ENCODE measurements at regions not wholly inside any gene's neighbourhood (a gene's known extent, or its start where the extent isn't known, plus 50 kb on each side); places are given as distances from the start of the nearest gene placed in this dataset.
"Not testable (repeated sequence)": the region's sequence is repeated elsewhere in the genome, so short reads cannot be mapped to it uniquely, and the experiment has no call there.

DNA sequence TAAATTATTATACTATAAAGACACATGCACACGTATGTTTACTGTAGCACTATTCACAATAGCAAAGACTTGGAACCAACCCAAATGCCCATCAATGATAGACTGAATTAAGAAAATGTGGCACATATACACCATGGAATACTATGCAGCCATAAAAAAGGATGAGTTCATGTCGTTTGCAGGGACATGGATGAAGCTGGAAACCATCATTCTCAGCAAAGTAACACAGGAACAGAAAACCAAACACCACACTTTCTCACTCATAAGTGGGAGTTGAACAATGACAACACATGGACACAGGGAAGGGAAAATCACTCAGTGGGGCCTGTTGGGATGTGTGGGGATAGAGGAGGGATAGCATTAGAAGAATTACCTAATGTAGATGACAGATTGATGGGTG, 163.0 kb downstream of the CCDC71L start:
- Mint-ChIP-seq H3K4me1 (ENCODE audit: low read depth) (peaks cover 11% of the 10 kb centered on the region), H3K9me3 (peaks cover 20% of the 10 kb centered on the region)
- H3K27me3 Mint-ChIP-seq (ENCODE audit: insufficient read depth); intact Hi-C loops (cut with micrococcal nuclease); H3K27ac Mint-ChIP-seq; DNase-seq (ENCODE audit: low spot score); H3K4me3 Mint-ChIP-seq; H3K36me3 Mint-ChIP-seq (ENCODE audit: low read depth): not testable (repeated sequence)

DNA sequence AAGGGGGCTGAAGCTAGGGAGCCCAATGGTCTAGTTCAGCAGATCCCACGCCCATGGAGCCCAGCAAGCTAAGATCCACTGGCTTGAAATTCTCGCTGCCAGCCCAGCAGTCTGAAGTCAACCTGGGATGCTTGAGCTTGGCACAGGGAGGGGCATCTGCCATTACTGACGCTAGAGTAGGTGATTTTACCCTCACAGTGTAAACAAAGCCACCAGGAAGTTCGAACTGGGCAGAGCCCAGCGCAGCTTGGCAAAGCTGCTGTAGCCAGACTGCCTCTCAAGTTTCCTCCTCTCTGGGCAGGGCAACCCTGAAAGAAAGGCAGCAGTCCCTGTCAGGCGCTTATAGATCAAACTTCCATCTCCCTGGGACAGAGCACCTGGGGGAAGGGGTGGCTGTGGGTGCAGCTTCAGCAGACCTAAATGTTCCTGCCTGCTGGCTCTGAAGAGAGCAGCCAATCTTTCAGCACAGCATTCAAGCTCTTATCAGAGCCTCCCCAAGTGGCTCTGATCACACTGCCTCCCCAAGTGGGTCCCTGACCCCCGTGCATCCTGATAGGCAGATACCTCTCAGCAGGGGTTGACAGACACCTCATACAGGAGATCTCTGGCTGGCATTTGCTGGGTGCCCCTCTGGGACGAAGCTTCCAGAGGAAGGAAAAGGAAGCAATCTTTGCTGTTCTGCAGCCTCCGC, 167.8 kb downstream of the CCDC71L start:
- no peaks in the 10 kb centered on the region for H3K36me3 Mint-ChIP-seq (ENCODE audit: low read depth)
- no peak overlapping the region for H3K4me3 Mint-ChIP-seq
- peaks cover 29% of the 10 kb centered on the region for H3K9me3 Mint-ChIP-seq
- H3K27ac Mint-ChIP-seq: no peak overlapping the region
- peaks cover 3% of the 10 kb centered on the region for H3K27me3 Mint-ChIP-seq (ENCODE audit: insufficient read depth)
- no peaks in the 10 kb centered on the region for H3K4me1 Mint-ChIP-seq (ENCODE audit: low read depth)
- intact Hi-C loops (cut with micrococcal nuclease): no loop called here
- no peak for DNase-seq (ENCODE audit: low spot score)

DNA sequence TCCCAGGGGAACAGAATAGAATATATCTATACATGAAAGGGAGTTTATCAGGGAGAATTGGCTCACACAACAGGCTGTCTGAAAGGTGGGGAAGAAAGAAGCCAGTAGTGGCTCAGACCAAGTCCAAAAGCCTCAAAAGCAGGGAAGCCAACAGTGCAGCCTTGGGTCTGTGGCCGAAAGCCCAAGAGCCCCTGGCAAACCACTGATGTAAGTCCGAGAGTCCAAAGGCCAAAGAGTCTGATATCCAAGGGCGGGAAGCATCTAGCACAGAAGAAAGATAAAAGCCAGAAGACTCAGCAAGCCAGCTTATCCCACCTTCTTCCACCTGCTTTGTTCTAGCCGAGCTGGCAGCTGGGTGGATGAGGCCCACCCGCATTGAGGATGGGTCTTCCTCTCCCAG, 172.5 kb downstream of the CCDC71L start:
- Mint-ChIP-seq H3K9me3 (peaks cover 9% of the 10 kb centered on the region), H3K36me3 (ENCODE audit: low read depth) (no peaks in the 10 kb centered on the region), H3K4me3 (no peak overlapping the region), H3K27ac (no peak overlapping the region), H3K27me3 (ENCODE audit: insufficient read depth) (no peaks in the 10 kb centered on the region), H3K4me1 (ENCODE audit: low read depth) (peaks cover 25% of the 10 kb centered on the region)
- no peak for DNase-seq (ENCODE audit: low spot score)
- intact Hi-C loops (cut with micrococcal nuclease): loop anchor here (5.0 kb wide), 1 partner anchor 681 kb away; no protein-coding TSS in a partner anchor

DNA sequence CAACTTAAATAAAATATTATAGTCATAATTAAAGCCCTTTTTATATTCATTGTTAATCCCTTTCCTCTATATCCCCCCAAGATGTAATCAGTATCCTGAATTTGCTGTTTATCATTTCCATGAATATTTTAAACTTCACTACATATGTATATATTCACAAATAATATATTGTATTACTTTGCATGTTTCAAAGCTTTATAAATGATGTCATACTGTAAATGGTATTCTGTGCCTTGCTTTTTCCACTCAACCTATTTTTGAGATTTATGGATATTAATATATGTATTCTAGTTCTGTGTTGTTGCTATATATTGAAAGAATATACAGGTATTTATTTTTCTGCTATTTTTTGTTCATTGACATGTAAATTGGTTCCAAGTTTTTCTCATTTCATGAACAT, 173.1 kb downstream of the CCDC71L start:
- DNase-seq (ENCODE audit: low spot score): no peak
- Mint-ChIP-seq H3K4me1 (ENCODE audit: low read depth) (peaks cover 26% of the 10 kb centered on the region), H3K9me3 (peaks cover 9% of the 10 kb centered on the region), H3K36me3 (ENCODE audit: low read depth) (no peaks in the 10 kb centered on the region), H3K4me3 (no peak overlapping the region), H3K27ac (no peak overlapping the region), H3K27me3 (ENCODE audit: insufficient read depth) (no peaks in the 10 kb centered on the region)
- intact Hi-C loops (cut with micrococcal nuclease): loop anchor here (5.0 kb wide), 1 partner anchor 681 kb away; no protein-coding TSS in a partner anchor

DNA sequence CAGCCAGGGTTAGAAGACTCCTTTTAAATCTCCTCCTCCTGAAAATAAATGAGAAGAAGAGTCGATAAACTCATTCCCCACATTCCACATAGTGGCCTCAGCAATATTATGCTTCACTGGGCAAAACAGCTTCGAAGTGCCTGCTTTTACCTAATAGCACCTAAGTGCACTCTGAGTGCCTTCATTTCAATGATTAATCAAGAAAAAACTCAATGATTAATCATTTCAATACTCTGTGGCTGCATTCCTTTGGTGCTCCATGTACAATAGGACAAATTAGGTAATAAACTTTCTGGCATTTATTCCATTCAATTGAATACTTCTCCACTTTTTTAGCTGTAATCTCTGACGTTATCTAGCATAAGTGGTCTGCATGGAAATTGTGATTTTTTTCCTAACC, 174.6 kb downstream of the CCDC71L start:
- intact Hi-C loops (cut with micrococcal nuclease): loop anchor here (5.0 kb wide), 1 partner anchor 679 kb away; no protein-coding TSS in a partner anchor
- H3K4me3 Mint-ChIP-seq: no peak overlapping the region
- peaks cover 3% of the 10 kb centered on the region for H3K36me3 Mint-ChIP-seq (ENCODE audit: low read depth)
- no peak overlapping the region for H3K27ac Mint-ChIP-seq
- H3K27me3 Mint-ChIP-seq (ENCODE audit: insufficient read depth): no peaks in the 10 kb centered on the region
- DNase-seq (ENCODE audit: low spot score): no peak
- peaks cover 9% of the 10 kb centered on the region for H3K9me3 Mint-ChIP-seq
- H3K4me1 Mint-ChIP-seq (ENCODE audit: low read depth): peaks cover 32% of the 10 kb centered on the region

DNA sequence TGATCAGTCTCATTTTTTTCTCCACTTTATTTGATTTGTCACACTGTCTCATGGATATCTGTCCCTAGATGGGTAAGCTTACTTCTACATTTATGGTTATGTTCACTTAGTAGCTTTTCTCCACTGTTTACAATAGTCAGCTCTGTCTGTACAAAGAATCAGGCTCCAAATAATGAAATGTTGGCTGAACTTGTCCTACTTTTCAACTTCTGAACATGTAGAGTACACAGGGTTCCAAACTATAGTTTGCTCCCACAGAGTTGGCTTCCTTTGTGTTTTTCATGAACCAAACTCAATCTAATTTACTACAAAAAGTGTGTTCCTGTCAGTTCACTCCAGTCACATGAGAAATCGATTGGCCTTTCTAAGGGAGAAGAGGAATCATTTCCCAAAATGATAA, 175.0 kb downstream of the CCDC71L start:
- Mint-ChIP-seq H3K4me1 (ENCODE audit: low read depth) (peaks cover 33% of the 10 kb centered on the region), H3K36me3 (ENCODE audit: low read depth) (peaks cover 3% of the 10 kb centered on the region), H3K27ac (no peak overlapping the region), H3K27me3 (ENCODE audit: insufficient read depth) (no peaks in the 10 kb centered on the region), H3K4me3 (no peak overlapping the region), H3K9me3 (peaks cover 9% of the 10 kb centered on the region)
- intact Hi-C loops (cut with micrococcal nuclease): loop anchor here (1.0 to 5.0 kb wide), 6 partner anchors 61 to 679 kb away; no protein-coding TSS in a partner anchor
- no peak for DNase-seq (ENCODE audit: low spot score)

DNA sequence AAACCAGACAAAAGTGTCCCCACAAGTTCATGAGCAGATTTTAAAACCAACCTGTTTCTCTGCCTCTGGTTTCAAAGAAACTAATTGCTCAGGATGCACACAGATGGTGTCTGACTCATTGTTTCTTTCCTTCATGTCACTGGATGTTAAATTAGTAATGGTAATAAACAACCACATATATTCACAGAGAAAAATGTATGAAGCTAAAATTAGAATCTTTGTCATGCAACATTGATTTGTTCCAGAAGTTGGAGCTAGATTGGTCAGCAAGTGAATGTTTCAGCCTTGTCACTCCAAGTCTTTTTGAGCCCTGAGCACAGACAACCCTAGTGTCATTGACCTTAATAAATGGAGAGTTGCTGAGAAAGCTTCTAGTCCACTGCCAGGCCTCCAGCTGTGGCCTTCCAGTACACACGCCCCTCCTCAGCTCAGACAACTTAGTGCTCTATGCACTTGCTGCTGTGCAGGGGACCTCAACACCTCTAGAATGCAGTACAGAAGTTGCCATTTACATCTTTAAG, 175.9 kb downstream of the CCDC71L start:
- H3K36me3 Mint-ChIP-seq (ENCODE audit: low read depth): peaks cover 3% of the 10 kb centered on the region
- intact Hi-C loops (cut with micrococcal nuclease): loop anchor here (1.0 to 5.0 kb wide), 6 partner anchors 60 to 678 kb away; no protein-coding TSS in a partner anchor
- H3K27me3 Mint-ChIP-seq (ENCODE audit: insufficient read depth): no peaks in the 10 kb centered on the region
- peak overlapping the region; percentile 81 for H3K27ac Mint-ChIP-seq
- no peak for DNase-seq (ENCODE audit: low spot score)
- H3K4me3 Mint-ChIP-seq: peak overlapping the region; percentile 19
- H3K4me1 Mint-ChIP-seq (ENCODE audit: low read depth): peaks cover 41% of the 10 kb centered on the region
- peaks cover 6% of the 10 kb centered on the region for H3K9me3 Mint-ChIP-seq

DNA sequence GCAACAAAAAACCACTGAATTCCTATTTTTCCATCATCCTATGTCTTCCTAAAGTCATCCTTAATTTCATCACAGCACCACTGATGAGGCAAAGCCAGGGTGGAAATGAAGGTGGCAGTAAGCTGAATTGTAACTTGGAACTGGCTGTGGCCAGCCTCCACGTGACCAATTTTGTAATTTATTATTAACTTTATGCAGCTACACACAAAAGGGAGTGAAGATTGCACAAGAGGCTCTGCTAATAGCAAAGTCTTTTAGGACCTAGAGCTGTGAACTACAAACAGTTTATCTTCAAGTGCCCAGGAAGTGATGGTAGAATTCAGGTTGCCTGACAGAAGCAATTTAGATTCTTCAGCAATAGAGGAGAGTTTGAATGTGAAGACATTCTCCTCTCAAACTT, 176.4 kb downstream of the CCDC71L start:
- Mint-ChIP-seq H3K27ac (peak overlapping the region; percentile 81), H3K4me1 (ENCODE audit: low read depth) (peaks cover 41% of the 10 kb centered on the region), H3K36me3 (ENCODE audit: low read depth) (peaks cover 3% of the 10 kb centered on the region), H3K4me3 (no peak overlapping the region), H3K27me3 (ENCODE audit: insufficient read depth) (no peaks in the 10 kb centered on the region), H3K9me3 (peaks cover 2% of the 10 kb centered on the region)
- intact Hi-C loops (cut with micrococcal nuclease): loop anchor here (5.0 kb wide), 1 partner anchor 253 kb away; no protein-coding TSS in a partner anchor
- no peak for DNase-seq (ENCODE audit: low spot score)

DNA sequence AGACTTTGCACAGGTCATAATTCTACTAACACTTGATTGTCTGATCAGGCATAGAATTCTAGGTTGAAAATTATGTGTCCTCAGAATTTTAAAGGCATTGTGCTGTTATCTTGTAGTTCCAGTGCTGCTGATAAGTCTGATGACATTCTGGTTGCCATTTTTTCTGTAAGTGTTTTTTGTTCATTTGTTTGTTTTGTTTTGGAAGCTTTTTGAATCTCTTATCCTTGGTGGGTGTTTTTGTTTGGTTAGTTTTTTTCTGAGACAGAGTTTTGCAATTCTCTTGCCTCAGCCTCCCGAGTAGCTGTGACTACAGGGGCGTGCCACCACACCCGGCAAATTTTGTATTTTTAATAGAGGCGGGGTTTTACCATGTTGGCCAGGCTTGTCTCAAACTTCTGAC, 178.9 kb downstream of the CCDC71L start:
- no peak overlapping the region for H3K27ac Mint-ChIP-seq
- H3K4me1 Mint-ChIP-seq (ENCODE audit: low read depth): peaks cover 41% of the 10 kb centered on the region
- no peaks in the 10 kb centered on the region for H3K9me3 Mint-ChIP-seq
- H3K4me3 Mint-ChIP-seq: no peak overlapping the region
- H3K36me3 Mint-ChIP-seq (ENCODE audit: low read depth): peaks cover 3% of the 10 kb centered on the region
- no peaks in the 10 kb centered on the region for H3K27me3 Mint-ChIP-seq (ENCODE audit: insufficient read depth)
- intact Hi-C loops (cut with micrococcal nuclease): loop anchor here (5.0 kb wide), 1 partner anchor 255 kb away; no protein-coding TSS in a partner anchor
- no peak for DNase-seq (ENCODE audit: low spot score)

DNA sequence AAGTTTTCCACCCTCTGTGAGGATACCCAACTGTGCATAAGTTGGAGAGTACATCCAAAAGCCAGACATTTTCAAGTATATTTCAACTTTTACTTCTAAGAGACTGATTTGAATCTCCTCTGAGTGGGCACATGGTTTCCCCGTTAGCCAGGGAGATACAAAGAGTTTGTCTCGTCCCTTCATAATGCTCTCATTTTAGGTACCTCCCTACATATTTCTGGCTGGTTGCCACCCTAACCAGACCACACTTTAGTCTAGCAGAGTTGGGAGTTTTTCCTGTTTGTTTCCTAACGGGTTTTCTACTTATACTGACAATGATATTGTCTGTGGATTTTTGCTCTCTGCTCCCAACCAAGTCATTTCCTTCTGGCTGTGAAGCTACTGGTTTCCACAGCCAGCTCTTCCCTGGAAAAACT, 180.3 kb downstream of the CCDC71L start:
- H3K4me3 Mint-ChIP-seq: no peak overlapping the region
- peaks cover 30% of the 10 kb centered on the region for H3K4me1 Mint-ChIP-seq (ENCODE audit: low read depth)
- peak overlapping the region; percentile 37 for H3K27ac Mint-ChIP-seq
- H3K27me3 Mint-ChIP-seq (ENCODE audit: insufficient read depth): peaks cover 1% of the 10 kb centered on the region
- no peak for DNase-seq (ENCODE audit: low spot score)
- H3K9me3 Mint-ChIP-seq: no peaks in the 10 kb centered on the region
- intact Hi-C loops (cut with micrococcal nuclease): loop anchor here (1.0 to 5.0 kb wide), 9 partner anchors 18 to 391 kb away; no protein-coding TSS in a partner anchor
- H3K36me3 Mint-ChIP-seq (ENCODE audit: low read depth): peaks cover 3% of the 10 kb centered on the region

DNA sequence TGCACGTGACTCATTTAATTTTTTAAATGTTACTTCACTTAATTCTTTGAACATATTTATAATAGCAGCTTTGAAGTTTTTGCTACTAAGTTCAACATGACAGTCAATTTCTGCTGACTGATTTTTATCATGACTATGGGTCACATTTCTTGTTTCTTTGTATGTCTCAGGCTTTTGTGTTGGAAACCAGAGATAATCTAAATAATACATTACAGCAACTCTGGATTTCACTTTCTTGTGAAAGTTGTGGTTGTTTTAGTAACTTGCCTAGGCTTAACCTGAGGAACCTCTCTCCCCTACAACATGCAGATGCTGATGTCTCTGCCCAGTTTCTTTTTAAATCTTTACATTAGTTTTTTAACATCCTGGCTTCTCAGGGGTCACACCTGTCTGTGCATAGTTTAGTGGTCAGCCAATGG, 180.8 kb downstream of the CCDC71L start:
- DNase-seq (ENCODE audit: low spot score): no peak
- H3K27ac Mint-ChIP-seq: peak overlapping the region; percentile 37

DNA sequence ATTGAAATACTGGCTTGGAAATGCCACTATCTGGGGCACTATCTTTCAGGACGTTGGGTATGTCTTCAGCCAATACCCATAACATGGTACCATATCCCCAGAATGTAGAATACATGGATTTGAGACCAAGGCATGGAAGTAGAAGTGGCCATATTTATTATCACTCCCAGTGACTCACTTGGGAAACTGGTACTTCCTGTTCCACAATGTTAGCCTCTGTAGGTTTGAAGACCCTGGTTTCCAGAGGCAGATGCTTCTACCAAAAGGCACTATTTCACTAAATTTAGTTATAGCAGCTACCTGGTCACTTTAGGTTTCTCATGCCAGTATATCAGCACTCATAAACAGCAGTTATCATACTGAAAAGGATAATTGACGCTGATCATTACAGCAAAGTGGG, 184.2 kb downstream of the CCDC71L start:
- Mint-ChIP-seq H3K9me3 (no peaks in the 10 kb centered on the region), H3K36me3 (ENCODE audit: low read depth) (no peaks in the 10 kb centered on the region), H3K4me1 (ENCODE audit: low read depth) (peaks cover 10% of the 10 kb centered on the region), H3K27me3 (ENCODE audit: insufficient read depth) (peaks cover 6% of the 10 kb centered on the region), H3K4me3 (no peak overlapping the region), H3K27ac (no peak overlapping the region)
- no peak for DNase-seq (ENCODE audit: low spot score)
- intact Hi-C loops (cut with micrococcal nuclease): no loop called here

More for the DNA sequence above, 180.8 kb downstream of the CCDC71L start:
- H3K27me3 Mint-ChIP-seq (ENCODE audit: insufficient read depth): peaks cover 2% of the 10 kb centered on the region
- no peaks in the 10 kb centered on the region for H3K9me3 Mint-ChIP-seq
- peaks cover 3% of the 10 kb centered on the region for H3K36me3 Mint-ChIP-seq (ENCODE audit: low read depth)
- no peak overlapping the region for H3K4me3 Mint-ChIP-seq
- intact Hi-C loops (cut with micrococcal nuclease): loop anchor here (1.0 to 5.0 kb wide), 9 partner anchors 17 to 391 kb away; no protein-coding TSS in a partner anchor
- H3K4me1 Mint-ChIP-seq (ENCODE audit: low read depth): peaks cover 26% of the 10 kb centered on the region

DNA sequence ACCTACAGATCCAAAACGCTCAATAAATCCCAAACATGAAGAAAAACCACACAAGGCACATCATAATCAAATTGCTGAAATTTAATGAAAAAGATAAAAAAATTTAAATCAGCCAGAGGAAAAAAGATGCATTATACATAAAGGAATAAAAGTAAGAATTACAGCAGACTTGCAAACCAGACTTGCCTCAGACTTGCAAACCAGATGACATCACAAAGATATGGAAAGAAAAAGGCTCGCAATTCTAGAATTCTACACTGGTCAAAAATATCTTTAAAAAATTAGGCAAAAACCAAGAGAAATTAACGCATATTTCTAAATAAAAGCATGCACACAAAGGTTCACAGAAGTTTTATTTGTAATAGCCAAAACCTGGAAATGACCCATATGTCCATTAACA, 188.0 kb upstream of the NAMPT start:
- no peaks in the 10 kb centered on the region for H3K36me3 Mint-ChIP-seq (ENCODE audit: low read depth)
- no peak overlapping the region for H3K4me3 Mint-ChIP-seq
- no peak for DNase-seq (ENCODE audit: low spot score)
- H3K4me1 Mint-ChIP-seq (ENCODE audit: low read depth): peaks cover 11% of the 10 kb centered on the region
- peaks cover 6% of the 10 kb centered on the region for H3K27me3 Mint-ChIP-seq (ENCODE audit: insufficient read depth)
- H3K9me3 Mint-ChIP-seq: peaks cover 5% of the 10 kb centered on the region
- intact Hi-C loops (cut with micrococcal nuclease): no loop called here
- H3K27ac Mint-ChIP-seq: no peak overlapping the region

All from activated T-helper 1 cell treated with anti-CD3 and anti-CD28 coated beads, Interleukin-12 subunit alpha, Interleukin-12 subunit beta, Interleukin-2, Interleukin-4 antibody, amounts not matched to agents 30 ng/mL and 10 ng/mL and 1 ng/mL, durations not matched to agents 14 hours and 24 hours and 36 hours (primary cell).